Keratinocyte (primary cell): ENCODE measurements at regions not wholly inside any gene's neighbourhood (a gene's known extent, or its start where the extent isn't known, plus 50 kb on each side); places are given as distances from the start of the nearest gene placed in this dataset.

ENCODE experiments used
- DNase-seq: peaks from one replicate; pipeline ENCODE4 v3.0.0-alpha.2; 2011; ENCODE audit warnings: low read depth, missing footprints, low spot score
- FAIRE-seq: peaks from 2 replicates; lab custom pipeline; 2011; peaks lifted over from hg19 to GRCh38; lab: Jason Lieb, UNC
- H2AFZ ChIP-seq: 2 replicates; pipeline ENCODE4 v1.6.0; 2012; ENCODE audit warnings: low read length, control low read depth, inconsistent platforms; ENCODE audit not compliant: control insufficient read depth
- H3K27ac ChIP-seq: 2 replicates; pipeline ENCODE4 v1.5.1; 2011; ENCODE audit warnings: low read length; ENCODE audit not compliant: control insufficient read depth, insufficient read depth
- H3K27me3 ChIP-seq: 3 replicates; pipeline ENCODE4 v1.6.0; 2011; ENCODE audit warnings: low read length; ENCODE audit not compliant: control insufficient read depth, insufficient read depth; ENCODE audit errors: extremely low read depth
- H3K36me3 ChIP-seq, 2 experiments: 2 replicates in 1 of 2; 3 replicates in 1 of 2; pipeline ENCODE4 v1.5.1; 2011; ENCODE audit warnings: low read length in 2 of 2, mild to moderate bottlenecking in 1 of 2; ENCODE audit not compliant: control insufficient read depth in 2 of 2, insufficient read depth in 2 of 2; ENCODE audit errors: extremely low read depth in 1 of 2
- H3K4me1 ChIP-seq: 3 replicates; pipeline ENCODE4 v1.5.1; 2011; ENCODE audit warnings: low read length; ENCODE audit not compliant: control insufficient read depth, insufficient read depth; ENCODE audit errors: extremely low read depth
- H3K4me2 ChIP-seq: 3 replicates; pipeline ENCODE4 v1.6.0; 2011; ENCODE audit warnings: low read depth, low read length; ENCODE audit not compliant: control insufficient read depth, insufficient read depth; ENCODE audit errors: extremely low read depth
- H3K4me3 ChIP-seq, 3 experiments: fragments of 200-600 bp in 1 of 3; sonication (generic) in 1 of 3; 2 replicates in 2 of 3; 3 replicates in 1 of 3; pipeline ENCODE4 v1.5.1; 2011 to 2016; ENCODE audit warnings: low read length in 3 of 3, mild to moderate bottlenecking in 3 of 3, control low read depth in 2 of 3, inconsistent platforms in 1 of 3, low read depth in 1 of 3, mixed read lengths in 1 of 3, mixed run types in 1 of 3, moderate library complexity in 1 of 3; ENCODE audit not compliant: control insufficient read depth in 2 of 3, insufficient read depth in 2 of 3; ENCODE audit errors: extremely low read depth in 1 of 3
- H3K79me2 ChIP-seq: 2 replicates; pipeline ENCODE4 v1.6.0; 2012; ENCODE audit warnings: low read length; ENCODE audit not compliant: control insufficient read depth, insufficient read depth
- H3K9ac ChIP-seq: 3 replicates; pipeline ENCODE4 v1.6.0; 2011; ENCODE audit warnings: low read length; ENCODE audit not compliant: control insufficient read depth, insufficient read depth; ENCODE audit errors: extremely low read depth
- H3K9me1 ChIP-seq: 3 replicates; pipeline ENCODE4 v1.6.0; 2011; ENCODE audit warnings: low read length; ENCODE audit not compliant: control insufficient read depth, insufficient read depth; ENCODE audit errors: extremely low read depth
- H3K9me3 ChIP-seq: 2 replicates; pipeline ENCODE4 v1.5.1; 2012; ENCODE audit warnings: low read depth, low read length; ENCODE audit not compliant: control insufficient read depth
- H4K20me1 ChIP-seq: 3 replicates; pipeline ENCODE4 v1.6.0; 2011; ENCODE audit warnings: low read length; ENCODE audit not compliant: control insufficient read depth, insufficient read depth; ENCODE audit errors: extremely low read depth
- EZH2 ChIP-seq: IDR thresholded peaks from one replicate; pipeline ENCODE4 v1.6.1; 2012; ENCODE audit warnings: inconsistent platforms, mild to moderate bottlenecking, low read length, moderate library complexity
- dilution Hi-C: fragments of 300-500 bp; cut with MboI; formaldehyde crosslinking; loops from one replicate; pipeline ENCODE4 v1.7.0; 2020; ENCODE audit warnings: low sequenced_read_pairs; ENCODE audit not compliant: extremely low pct_ligation_motif_present
- TF ChIP-seq, protein P1 (sequence below), 3 experiments: IDR thresholded peaks in 1 of 3; conservative IDR thresholded peaks in 1 of 3; optimal IDR thresholded peaks in 1 of 3; 2 replicates in 2 of 3; 3 replicates in 1 of 3; pipeline versions ENCODE3 to v1.5.1; 2011; ENCODE audit warnings: low read length in 3 of 3, mild to moderate bottlenecking in 3 of 3, moderate library complexity in 2 of 3, control low read depth in 1 of 3, inconsistent platforms in 1 of 3; ENCODE audit not compliant: insufficient read depth in 2 of 3; ENCODE audit errors: extremely low read depth in 1 of 3

DNA sequence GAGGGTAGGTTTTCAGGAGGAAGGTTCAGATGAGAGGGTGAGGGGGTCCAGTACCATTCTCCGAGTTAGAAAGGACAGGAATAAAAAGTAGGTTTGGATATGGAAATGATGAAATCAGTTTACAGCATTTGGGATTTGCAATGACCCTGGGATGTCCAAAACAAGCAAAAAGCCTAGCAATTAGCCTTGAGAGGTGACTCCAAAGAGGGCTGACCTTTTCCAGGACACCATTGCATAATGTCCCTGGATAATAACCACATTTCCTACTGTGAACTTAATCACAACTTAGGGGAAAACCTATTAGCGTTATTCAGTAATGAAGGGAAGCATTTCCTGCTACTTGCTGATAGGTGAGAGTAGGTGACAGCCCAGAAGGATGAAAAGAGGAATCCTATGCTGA lies 101.4 kb upstream of the ARHGAP42 start:
- dilution Hi-C loops = loop anchor here (25.0 kb wide), 1 partner anchor 277 kb away; no protein-coding TSS in a partner anchor
- H3K9ac ChIP-seq = no peak overlapping the region
- no peak overlapping the region for H3K4me3 ChIP-seq
- H3K27ac ChIP-seq = no peak overlapping the region
- FAIRE-seq (no peak), DNase-seq (no peak)
- H4K20me1 ChIP-seq = no peaks in the 10 kb centered on the region
- no peak overlapping the region for H2AFZ ChIP-seq
- no peak overlapping the region for H3K4me2 ChIP-seq
- no peak for TF ChIP-seq EZH2
- TF ChIP-seq, protein P1, sequence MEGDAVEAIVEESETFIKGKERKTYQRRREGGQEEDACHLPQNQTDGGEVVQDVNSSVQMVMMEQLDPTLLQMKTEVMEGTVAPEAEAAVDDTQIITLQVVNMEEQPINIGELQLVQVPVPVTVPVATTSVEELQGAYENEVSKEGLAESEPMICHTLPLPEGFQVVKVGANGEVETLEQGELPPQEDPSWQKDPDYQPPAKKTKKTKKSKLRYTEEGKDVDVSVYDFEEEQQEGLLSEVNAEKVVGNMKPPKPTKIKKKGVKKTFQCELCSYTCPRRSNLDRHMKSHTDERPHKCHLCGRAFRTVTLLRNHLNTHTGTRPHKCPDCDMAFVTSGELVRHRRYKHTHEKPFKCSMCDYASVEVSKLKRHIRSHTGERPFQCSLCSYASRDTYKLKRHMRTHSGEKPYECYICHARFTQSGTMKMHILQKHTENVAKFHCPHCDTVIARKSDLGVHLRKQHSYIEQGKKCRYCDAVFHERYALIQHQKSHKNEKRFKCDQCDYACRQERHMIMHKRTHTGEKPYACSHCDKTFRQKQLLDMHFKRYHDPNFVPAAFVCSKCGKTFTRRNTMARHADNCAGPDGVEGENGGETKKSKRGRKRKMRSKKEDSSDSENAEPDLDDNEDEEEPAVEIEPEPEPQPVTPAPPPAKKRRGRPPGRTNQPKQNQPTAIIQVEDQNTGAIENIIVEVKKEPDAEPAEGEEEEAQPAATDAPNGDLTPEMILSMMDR (optimal IDR thresholded peaks at IDR 0.05 in 1 of 3, IDR thresholded peaks at IDR 0.05 in 1 of 3, conservative IDR thresholded peaks at IDR 0.05 in 1 of 3; ENCODE audit: extremely low read depth in 1 of 3, insufficient read depth in 2 of 3, low read length in 3 of 3) = no peak
- H3K9me1 ChIP-seq = no peaks in the 10 kb centered on the region
- no peaks in the 10 kb centered on the region for H3K79me2 ChIP-seq
- no peaks in the 10 kb centered on the region for H3K36me3 ChIP-seq
- H3K4me1 ChIP-seq = no peaks in the 10 kb centered on the region
- H3K27me3 ChIP-seq = no peaks in the 10 kb centered on the region
- H3K9me3 ChIP-seq = no peaks in the 10 kb centered on the region

DNA sequence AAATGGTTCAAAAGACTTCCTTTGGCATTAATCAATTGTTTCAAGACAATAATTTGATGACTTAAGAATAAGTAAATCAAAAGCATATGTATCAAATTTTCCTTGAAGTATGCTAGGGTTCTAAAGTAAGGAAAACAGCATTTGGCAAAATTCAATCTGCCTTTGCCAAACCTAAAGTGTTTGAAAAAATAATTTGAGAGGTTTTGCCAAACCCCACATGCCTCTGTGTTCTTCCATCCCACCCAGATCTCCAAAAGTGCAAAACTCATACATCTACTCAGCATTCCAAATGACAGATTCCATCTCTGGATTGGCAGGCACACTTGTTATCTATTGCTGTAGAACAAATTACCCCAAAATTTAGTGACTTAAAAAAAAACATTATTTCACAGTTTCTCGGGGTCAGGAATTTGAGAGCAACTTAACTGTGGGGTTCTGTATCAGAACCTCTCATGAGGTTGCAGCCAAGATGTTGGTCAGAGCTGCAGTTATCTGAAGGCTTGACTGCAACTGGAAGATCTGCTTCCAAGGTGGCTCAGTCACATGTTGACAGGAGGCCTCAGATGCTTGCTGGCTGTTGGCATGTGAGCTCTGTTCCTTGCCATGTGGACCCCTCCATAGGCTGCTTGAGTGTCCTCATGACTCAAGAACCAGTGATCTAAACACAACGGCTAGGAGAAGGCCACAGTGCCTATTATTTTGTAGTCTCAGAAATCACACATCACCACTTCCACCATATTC lies 100.6 kb upstream of the ARHGAP42 start:
- DNase-seq (no peak), FAIRE-seq (no peak)
- Histone ChIP-seq H3K9me1 (no peaks in the 10 kb centered on the region), H3K9me3 (no peaks in the 10 kb centered on the region), H3K4me2 (no peak overlapping the region), H3K4me3 (no peak overlapping the region), H3K27ac (no peak overlapping the region), H2AFZ (no peak overlapping the region), H3K9ac (no peak overlapping the region), H3K4me1 (no peaks in the 10 kb centered on the region), H3K79me2 (no peaks in the 10 kb centered on the region), H4K20me1 (no peaks in the 10 kb centered on the region), H3K27me3 (no peaks in the 10 kb centered on the region), H3K36me3 (no peaks in the 10 kb centered on the region)
- dilution Hi-C loops = loop anchor here (25.0 kb wide), 1 partner anchor 276 kb away; no protein-coding TSS in a partner anchor
- TF ChIP-seq, protein P1 (optimal IDR thresholded peaks at IDR 0.05 in 1 of 3, IDR thresholded peaks at IDR 0.05 in 1 of 3, conservative IDR thresholded peaks at IDR 0.05 in 1 of 3; ENCODE audit: extremely low read depth in 1 of 3, insufficient read depth in 2 of 3, low read length in 3 of 3) = no peak
- no peak for TF ChIP-seq EZH2
